Spleen (tissue), 11 donors: ENCODE measurements at regions not wholly inside any gene's neighbourhood (a gene's known extent, or its start where the extent isn't known, plus 50 kb on each side); places are given as distances from the start of the nearest gene placed in this dataset.
"Not testable (repeated sequence)": the region's sequence is repeated elsewhere in the genome, so short reads cannot be mapped to it uniquely, and the experiment has no call there.

ENCODE experiments used
- DNase-seq: peaks from one replicate; pipeline ENCODE4 v3.0.0-alpha.2; 2020
- H3K27ac ChIP-seq, 8 donors: fragments of 200-600 bp; sonication (generic) in 7 of 8; 1 replicate in 4 of 8; 2 replicates in 4 of 8; pipeline versions ENCODE4 v1.5.0 to v1.8.0; 2016 to 2021; ENCODE audit warnings: inconsistent platforms in 4 of 8, mild to moderate bottlenecking in 4 of 8, moderate library complexity in 1 of 8
- H3K27me3 ChIP-seq, 7 donors: fragments of 200-600 bp; sonication (generic) in 6 of 7; replicated peaks in 1 of 7; 1 replicate in 4 of 7; 2 replicates in 3 of 7; pipeline versions ENCODE4 v1.5.0 to v1.8.0; 2016 to 2021; ENCODE audit warnings: inconsistent platforms in 3 of 7, mild to moderate bottlenecking in 1 of 7
- H3K36me3 ChIP-seq, 6 donors: fragments of 200-600 bp; sonication (generic) in 5 of 6; 1 replicate in 4 of 6; 2 replicates in 2 of 6; pipeline versions ENCODE4 v1.5.0 to v1.8.0; 2016 to 2021; ENCODE audit warnings: inconsistent platforms in 2 of 6
- H3K4me1 ChIP-seq, 6 donors: fragments of 200-600 bp; sonication (generic) in 5 of 6; 1 replicate in 3 of 6; 2 replicates in 3 of 6; pipeline versions ENCODE4 v1.5.0 to v1.8.0; 2016 to 2021; ENCODE audit warnings: inconsistent platforms in 3 of 6
- H3K4me3 ChIP-seq, 8 donors: fragments of 200-600 bp; sonication (generic) in 7 of 8; 1 replicate in 4 of 8; 2 replicates in 4 of 8; pipeline versions ENCODE4 v1.5.0 to v1.8.0; 2016 to 2021; ENCODE audit warnings: inconsistent platforms in 4 of 8, mild to moderate bottlenecking in 4 of 8, moderate library complexity in 2 of 8
- H3K9me3 ChIP-seq, 8 donors: fragments of 200-600 bp; sonication (generic) in 7 of 8; 1 replicate in 4 of 8; 2 replicates in 4 of 8; pipeline versions ENCODE4 v1.5.0 to v1.8.0; 2016 to 2021; ENCODE audit warnings: inconsistent platforms in 4 of 8
- POLR2A ChIP-seq, 3 donors: fragments of 450-650 bp; IDR thresholded peaks; one replicate each; pipeline ENCODE4 v1.5.1; 2017; ENCODE audit warnings: antibody characterized with exemption in 3 of 3, mild to moderate bottlenecking in 1 of 3
- POLR2AphosphoS5 ChIP-seq, 3 donors: sonication (generic); formaldehyde crosslinking; IDR thresholded peaks; one replicate each; pipeline ENCODE4 v1.5.1; 2017; ENCODE audit warnings: antibody characterized with exemption in 3 of 3
- WGBS, 5 donors: extraction: QIAGEN DNeasy Blood & Tissue Kit in 3 of 5; methylation state at CpG; one replicate each; pipeline versions ENCODE4 v1.1.5 to v1.1.7; 2013 to 2018; 5-methylcytosine and 5-hydroxymethylcytosine counted together
- intact Hi-C: fragments of 100-400 bp; cut with DNase I; formaldehyde crosslinking; loops from one replicate; pipeline ENCODE4 v1.15.0; 2023; ENCODE audit warnings: low total_unique reads
- TF ChIP-seq, protein P1 (sequence below), 11 experiments: fragments of 200-600 bp in 7 of 11; fragments of 450-650 bp in 4 of 11; sonication (generic) in 4 of 11; IDR thresholded peaks in 8 of 11; conservative IDR thresholded peaks in 3 of 11; 1 replicate in 7 of 11; 2 replicates in 4 of 11; pipeline versions ENCODE4 v1.4.0 to v1.8.0; 2016 to 2021; ENCODE audit warnings: antibody characterized with exemption in 11 of 11, inconsistent platforms in 4 of 11, mild to moderate bottlenecking in 1 of 11
- donor health status: healthy with polysubstance abuse.
- donor health status: DM: no; HTN: no; CAD: no; lungs with moderate emphysema.
- donor health status: DM: no; HTN: no; CAD: no.
- donor health status: Bipolar disorder and iron deficiency.
- donor health status: healthy.
- donor health status: DM: no; HTN: no; CAD: no.
- donor health status: DM: yes; HTN: yes; CAD: no.

DNA sequence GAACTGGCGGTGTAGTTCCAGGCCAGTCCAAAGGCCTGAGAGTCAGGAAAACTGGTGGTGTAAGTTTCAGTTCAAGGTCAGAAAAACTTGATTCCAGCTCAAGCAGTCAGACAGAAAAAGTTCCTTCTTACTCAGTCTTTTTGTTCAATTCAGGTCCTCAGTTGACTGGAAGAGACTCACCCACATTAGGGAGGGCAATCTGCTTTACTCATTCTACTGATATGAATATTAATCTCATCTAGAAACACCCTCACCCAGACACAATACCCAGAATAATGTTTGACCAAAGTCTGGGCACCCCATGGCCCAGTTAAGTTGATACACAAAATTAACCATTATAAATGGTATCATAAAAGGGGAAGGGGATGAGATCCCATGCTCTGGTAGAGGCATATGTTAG is 50.1 kb upstream of the LTA4H start:
- Histone ChIP-seq H3K9me3 (peaks cover 0 to 29% (median 3%) of the 10 kb centered on the region in 8 donors), H3K27me3 (no peaks in the 10 kb centered on the region), H3K4me1 (no peaks in the 10 kb centered on the region), H3K36me3 (no peaks in the 10 kb centered on the region), H3K4me3 (no peak overlapping the region), H3K27ac (no peak overlapping the region)
- 93 to 97% (median 94%) methylated on average over 1 of the region's 1 CpG for WGBS, 5 donors
- intact Hi-C loops: no loop called here
- TF ChIP-seq POLR2AphosphoS5 (IDR thresholded peaks at IDR 0.05) (no peak), POLR2A (IDR thresholded peaks at IDR 0.05) (no peak)
- TF ChIP-seq, protein P1, sequence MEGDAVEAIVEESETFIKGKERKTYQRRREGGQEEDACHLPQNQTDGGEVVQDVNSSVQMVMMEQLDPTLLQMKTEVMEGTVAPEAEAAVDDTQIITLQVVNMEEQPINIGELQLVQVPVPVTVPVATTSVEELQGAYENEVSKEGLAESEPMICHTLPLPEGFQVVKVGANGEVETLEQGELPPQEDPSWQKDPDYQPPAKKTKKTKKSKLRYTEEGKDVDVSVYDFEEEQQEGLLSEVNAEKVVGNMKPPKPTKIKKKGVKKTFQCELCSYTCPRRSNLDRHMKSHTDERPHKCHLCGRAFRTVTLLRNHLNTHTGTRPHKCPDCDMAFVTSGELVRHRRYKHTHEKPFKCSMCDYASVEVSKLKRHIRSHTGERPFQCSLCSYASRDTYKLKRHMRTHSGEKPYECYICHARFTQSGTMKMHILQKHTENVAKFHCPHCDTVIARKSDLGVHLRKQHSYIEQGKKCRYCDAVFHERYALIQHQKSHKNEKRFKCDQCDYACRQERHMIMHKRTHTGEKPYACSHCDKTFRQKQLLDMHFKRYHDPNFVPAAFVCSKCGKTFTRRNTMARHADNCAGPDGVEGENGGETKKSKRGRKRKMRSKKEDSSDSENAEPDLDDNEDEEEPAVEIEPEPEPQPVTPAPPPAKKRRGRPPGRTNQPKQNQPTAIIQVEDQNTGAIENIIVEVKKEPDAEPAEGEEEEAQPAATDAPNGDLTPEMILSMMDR (IDR thresholded peaks at IDR 0.05 in 8 of 11, conservative IDR thresholded peaks at IDR 0.05 in 3 of 11): no peak
- no peak for DNase-seq

DNA sequence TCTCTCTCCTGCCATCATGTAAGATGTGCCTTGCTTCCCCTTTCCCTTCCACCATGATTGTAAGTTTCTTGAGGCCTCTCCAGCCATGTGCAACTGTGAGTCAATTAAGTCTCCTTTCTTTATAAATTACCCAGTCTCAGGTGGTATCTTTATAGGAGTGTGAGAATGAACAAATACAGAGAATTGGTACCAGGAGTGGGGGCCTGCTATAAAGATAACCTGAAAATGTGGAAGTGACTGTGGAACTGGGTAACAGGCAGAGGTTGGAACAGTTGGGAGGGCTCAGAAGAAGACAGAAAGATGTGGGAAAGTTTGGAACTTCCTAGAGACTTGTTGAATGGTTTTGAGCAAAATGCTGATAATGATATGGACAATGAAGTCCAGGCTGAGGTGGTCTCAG is 50.8 kb upstream of the LTA4H start:
- H3K27ac ChIP-seq, H3K36me3 ChIP-seq, H3K4me1 ChIP-seq, H3K27me3 ChIP-seq, H3K4me3 ChIP-seq, intact Hi-C loops, DNase-seq: not testable (repeated sequence)
- H3K9me3 ChIP-seq: peaks cover 0 to 31% (median 6%) of the 10 kb centered on the region in 8 donors

DNA sequence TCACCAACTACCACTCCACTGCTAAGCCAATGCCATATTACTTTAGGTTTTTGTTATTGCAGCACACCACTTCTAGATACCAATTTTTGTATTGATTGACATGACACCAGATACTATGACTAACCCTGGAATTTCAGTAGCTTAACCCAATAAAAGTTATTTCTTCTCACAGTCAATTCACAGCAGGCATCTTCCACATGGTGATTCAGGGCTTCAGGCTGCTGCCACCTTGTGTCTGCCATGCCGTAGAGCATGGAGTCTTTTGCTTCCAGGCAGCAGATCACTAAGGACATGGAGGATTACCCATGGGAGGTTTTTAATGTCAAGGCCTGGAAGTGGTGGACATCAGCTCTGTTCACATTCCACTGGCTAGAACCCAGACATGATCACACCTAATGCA is 56.4 kb upstream of the LTA4H start:
- no peaks in the 10 kb centered on the region for H3K27me3 ChIP-seq
- TF ChIP-seq, protein P1 (IDR thresholded peaks at IDR 0.05 in 8 of 11, conservative IDR thresholded peaks at IDR 0.05 in 3 of 11): no peak
- TF ChIP-seq POLR2AphosphoS5 (IDR thresholded peaks at IDR 0.05): no peak
- TF ChIP-seq POLR2A (IDR thresholded peaks at IDR 0.05): no peak
- H3K4me1 ChIP-seq: peaks cover 0 to 17% (median 4%) of the 10 kb centered on the region in 6 donors

DNA sequence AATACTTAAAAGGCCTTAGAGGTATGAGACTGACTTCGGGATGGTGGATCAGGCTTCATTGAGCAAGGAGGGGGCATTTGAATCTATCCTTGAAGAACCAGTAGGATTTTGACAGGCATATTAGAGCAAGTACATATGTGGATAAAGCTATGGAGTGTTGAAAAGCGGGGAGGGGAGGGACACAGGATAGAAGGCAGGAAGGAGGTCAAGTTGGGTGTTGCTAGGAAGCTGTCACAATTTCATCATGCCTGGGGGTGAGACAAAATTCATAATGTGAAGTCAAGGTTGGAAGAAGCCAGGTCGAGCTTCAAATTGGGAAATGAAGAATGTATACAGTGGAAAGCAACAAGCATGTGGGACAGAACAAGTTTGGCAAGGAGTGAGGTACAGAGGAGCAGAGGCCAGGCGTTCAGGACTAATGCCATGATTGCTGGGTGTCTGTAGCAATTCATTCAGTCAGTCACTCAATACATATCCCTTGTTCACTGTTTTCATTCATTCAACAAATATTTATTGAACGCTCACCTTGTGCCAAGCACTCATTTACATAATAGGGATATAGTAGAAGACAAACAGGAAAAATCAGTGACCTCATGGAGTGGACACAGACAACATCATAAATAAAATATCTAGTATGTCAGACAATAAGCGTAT is 58.3 kb upstream of the LTA4H start:
- intact Hi-C loops: no loop called here
- no peak for DNase-seq
- no peaks in the 10 kb centered on the region for H3K36me3 ChIP-seq
- TF ChIP-seq, protein P1 (IDR thresholded peaks at IDR 0.05 in 8 of 11, conservative IDR thresholded peaks at IDR 0.05 in 3 of 11): no peak
- no peak for TF ChIP-seq POLR2AphosphoS5 (IDR thresholded peaks at IDR 0.05)
- no peak for TF ChIP-seq POLR2A (IDR thresholded peaks at IDR 0.05)
- no peaks in the 10 kb centered on the region for H3K27me3 ChIP-seq
- peaks cover 0 to 20% (median 9%) of the 10 kb centered on the region in 8 donors for H3K9me3 ChIP-seq
- peaks cover 0 to 18% (median 4%) of the 10 kb centered on the region in 6 donors for H3K4me1 ChIP-seq
- WGBS, 5 donors: 58 to 69% (median 62%) methylated on average over 6 of the region's 6 CpGs
- no peak overlapping the region for H3K27ac ChIP-seq
- H3K4me3 ChIP-seq: no peak overlapping the region

More for the DNA sequence above, 56.4 kb upstream of the LTA4H start:
- H3K27ac ChIP-seq: no peak overlapping the region
- no peaks in the 10 kb centered on the region for H3K36me3 ChIP-seq
- no peak for DNase-seq
- 80 to 97% (median 94%) methylated on average over 1 of the region's 1 CpG for WGBS, 5 donors
- H3K4me3 ChIP-seq: no peak overlapping the region
- peaks cover 0 to 32% (median 9%) of the 10 kb centered on the region in 8 donors for H3K9me3 ChIP-seq
- intact Hi-C loops: no loop called here
